A549 (cell line): ENCODE measurements at regions not wholly inside any gene's neighbourhood (a gene's known extent, or its start where the extent isn't known, plus 50 kb on each side); places are given as distances from the start of the nearest gene placed in this dataset.

ENCODE experiments used
- MAFK ChIP-seq: fragments of 450-650 bp; IDR thresholded peaks from 2 replicates; pipeline ENCODE4 v1.6.1; 2014; ENCODE audit not compliant: partially characterized antibody
- NFE2L2 ChIP-seq: fragments of 150-350 bp; conservative IDR thresholded peaks from 2 replicates; pipeline ENCODE4 v1.6.1; 2014; ENCODE audit warnings: low read length
- POLR2A ChIP-seq: IDR thresholded peaks from 2 replicates; pipeline ENCODE4 v1.6.1; 2012; ENCODE audit warnings: mild to moderate bottlenecking, low read length
- RCOR1 ChIP-seq: fragments of 150-350 bp; IDR thresholded peaks from 2 replicates; pipeline ENCODE4 v1.6.1; 2014; ENCODE audit warnings: antibody characterized with exemption, low read length, low read depth
- TF ChIP-seq, protein P1 (sequence below): fragments of >200 bp; sonication (Bioruptor Twin); formaldehyde crosslinking; IDR thresholded peaks from 3 replicates; pipeline ENCODE4 v1.5.1; 2016

DNA sequence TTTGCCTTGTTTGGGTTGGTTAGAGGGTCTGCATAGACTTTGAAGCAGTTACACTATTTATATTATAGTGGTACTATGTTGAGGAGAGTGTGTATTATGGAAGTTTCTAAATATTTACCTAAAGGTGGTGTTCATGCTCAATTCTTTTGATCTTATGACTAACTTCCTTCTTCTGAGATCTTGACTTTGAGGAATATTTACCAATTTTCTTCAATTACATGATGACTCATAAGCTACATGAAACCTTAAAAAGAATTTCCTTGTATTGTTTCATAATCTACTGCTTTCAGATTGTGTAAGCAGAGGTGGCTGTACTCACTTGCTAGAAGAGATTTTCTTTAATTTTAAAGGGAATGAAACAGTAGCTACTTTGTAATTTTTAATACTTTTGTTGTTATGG lies 276.1 kb downstream of the TAF11L14 start:
- no peak for TF ChIP-seq POLR2A
- TF ChIP-seq, protein P1, sequence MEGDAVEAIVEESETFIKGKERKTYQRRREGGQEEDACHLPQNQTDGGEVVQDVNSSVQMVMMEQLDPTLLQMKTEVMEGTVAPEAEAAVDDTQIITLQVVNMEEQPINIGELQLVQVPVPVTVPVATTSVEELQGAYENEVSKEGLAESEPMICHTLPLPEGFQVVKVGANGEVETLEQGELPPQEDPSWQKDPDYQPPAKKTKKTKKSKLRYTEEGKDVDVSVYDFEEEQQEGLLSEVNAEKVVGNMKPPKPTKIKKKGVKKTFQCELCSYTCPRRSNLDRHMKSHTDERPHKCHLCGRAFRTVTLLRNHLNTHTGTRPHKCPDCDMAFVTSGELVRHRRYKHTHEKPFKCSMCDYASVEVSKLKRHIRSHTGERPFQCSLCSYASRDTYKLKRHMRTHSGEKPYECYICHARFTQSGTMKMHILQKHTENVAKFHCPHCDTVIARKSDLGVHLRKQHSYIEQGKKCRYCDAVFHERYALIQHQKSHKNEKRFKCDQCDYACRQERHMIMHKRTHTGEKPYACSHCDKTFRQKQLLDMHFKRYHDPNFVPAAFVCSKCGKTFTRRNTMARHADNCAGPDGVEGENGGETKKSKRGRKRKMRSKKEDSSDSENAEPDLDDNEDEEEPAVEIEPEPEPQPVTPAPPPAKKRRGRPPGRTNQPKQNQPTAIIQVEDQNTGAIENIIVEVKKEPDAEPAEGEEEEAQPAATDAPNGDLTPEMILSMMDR: no peak
- no peak for TF ChIP-seq MAFK
- TF ChIP-seq RCOR1: no peak
- no peak for TF ChIP-seq NFE2L2
